ENCODE measurements at regions not wholly inside any gene's neighbourhood (a gene's known extent, or its start where the extent isn't known, plus 50 kb on each side); places are given as distances from the start of the nearest gene placed in this dataset.

GRCh38 chr2:217636578-217636977 is 366.2 kb downstream of the TNS1 start:
- H3K4me1 Mint-ChIP-seq: no peaks in the 10 kb centered on the region
- Histone ChIP-seq H3K4me3 (replicated peaks in 1 of 3; ENCODE audit: low read depth in 2 of 3, low read length in 3 of 3) (no peak overlapping the region), H3K4me1 (ENCODE audit: control insufficient read depth in 1 of 2, insufficient read depth in 2 of 2, low read length in 2 of 2) (no peaks in the 10 kb centered on the region), H3K27me3 (ENCODE audit: control insufficient read depth in 2 of 2, insufficient read depth in 2 of 2, low read length in 2 of 2) (no peaks in the 10 kb centered on the region), H3K9me3 (replicated peaks in 1 of 2; ENCODE audit: control insufficient read depth in 1 of 2, insufficient read depth in 1 of 2, low read length in 2 of 2) (no peaks in the 10 kb centered on the region), H3K9ac (ENCODE audit: insufficient read depth, low read length, poor library complexity, severe bottlenecking) (no peak overlapping the region), H4K20me1 (ENCODE audit: insufficient read depth, low read length) (no peaks in the 10 kb centered on the region), H3K27ac (ENCODE audit: low read depth in 1 of 2, low read length in 2 of 2) (no peak overlapping the region), H3K36me3 (replicated peaks in 1 of 2; ENCODE audit: control insufficient read depth in 1 of 2, insufficient read depth in 2 of 2, low read length in 2 of 2) (no peaks in the 10 kb centered on the region), H3K79me2 (ENCODE audit: insufficient read depth, low read length) (no peaks in the 10 kb centered on the region), H3K4me2 (replicated peaks; ENCODE audit: extremely low read depth, low read length, poor library complexity, severe bottlenecking) (no peak overlapping the region), H2AFZ (ENCODE audit: insufficient read depth, low read depth, low read length, poor library complexity, severe bottlenecking) (no peak overlapping the region)
- DNase-seq: no peak
- H3K4me3 Mint-ChIP-seq: no peak overlapping the region
- TF ChIP-seq CTCF (IDR thresholded peaks at IDR 0.05): no peak
- 98% methylated on average over 5 of the region's 5 CpGs for WGBS (ENCODE audit: insufficient coverage)
- no peak overlapping the region for H3K27ac Mint-ChIP-seq
- intact Hi-C loops (cut with micrococcal nuclease): no loop called here
- peaks cover 0 to 22% (median 3%) of the 10 kb centered on the region in 3 donors for H3K27me3 Mint-ChIP-seq (ENCODE audit: low read depth in 3 of 3)
- no peaks in the 10 kb centered on the region for H3K36me3 Mint-ChIP-seq
- H3K9me3 Mint-ChIP-seq: peaks cover 0 to 6% (median 0%) of the 10 kb centered on the region in 7 donors

GRCh38 chr2:217634871-217635270 is 367.9 kb downstream of the TNS1 start:
- 75% methylated on average over 1 of the region's 1 CpG for WGBS (ENCODE audit: insufficient coverage)
- no peak overlapping the region for H3K4me3 Mint-ChIP-seq
- Histone ChIP-seq H2AFZ (ENCODE audit: insufficient read depth, low read depth, low read length, poor library complexity, severe bottlenecking) (no peak overlapping the region), H3K79me2 (ENCODE audit: insufficient read depth, low read length) (no peaks in the 10 kb centered on the region), H3K27me3 (ENCODE audit: control insufficient read depth in 2 of 2, insufficient read depth in 2 of 2, low read length in 2 of 2) (no peaks in the 10 kb centered on the region), H3K27ac (ENCODE audit: low read depth in 1 of 2, low read length in 2 of 2) (no peak overlapping the region), H4K20me1 (ENCODE audit: insufficient read depth, low read length) (no peaks in the 10 kb centered on the region), H3K4me1 (ENCODE audit: control insufficient read depth in 1 of 2, insufficient read depth in 2 of 2, low read length in 2 of 2) (no peaks in the 10 kb centered on the region), H3K4me2 (replicated peaks; ENCODE audit: extremely low read depth, low read length, poor library complexity, severe bottlenecking) (no peak overlapping the region), H3K36me3 (replicated peaks in 1 of 2; ENCODE audit: control insufficient read depth in 1 of 2, insufficient read depth in 2 of 2, low read length in 2 of 2) (no peaks in the 10 kb centered on the region), H3K4me3 (replicated peaks in 1 of 3; ENCODE audit: low read depth in 2 of 3, low read length in 3 of 3) (no peak overlapping the region), H3K9me3 (replicated peaks in 1 of 2; ENCODE audit: control insufficient read depth in 1 of 2, insufficient read depth in 1 of 2, low read length in 2 of 2) (no peaks in the 10 kb centered on the region), H3K9ac (ENCODE audit: insufficient read depth, low read length, poor library complexity, severe bottlenecking) (no peak overlapping the region)
- no peaks in the 10 kb centered on the region for H3K4me1 Mint-ChIP-seq
- DNase-seq: no peak
- H3K27ac Mint-ChIP-seq: no peak overlapping the region
- no peak for TF ChIP-seq CTCF (IDR thresholded peaks at IDR 0.05)
- peaks cover 0 to 3% (median 0%) of the 10 kb centered on the region in 7 donors for H3K9me3 Mint-ChIP-seq
- intact Hi-C loops (cut with micrococcal nuclease): no loop called here
- H3K36me3 Mint-ChIP-seq: no peaks in the 10 kb centered on the region
- H3K27me3 Mint-ChIP-seq (ENCODE audit: low read depth in 3 of 3): peaks cover 0 to 22% (median 3%) of the 10 kb centered on the region in 3 donors

Data from CD14-positive monocyte (primary cell).